ENCODE measurements at regions not wholly inside any gene's neighbourhood (a gene's known extent, or its start where the extent isn't known, plus 50 kb on each side); places are given as distances from the start of the nearest gene placed in this dataset.

DNA sequence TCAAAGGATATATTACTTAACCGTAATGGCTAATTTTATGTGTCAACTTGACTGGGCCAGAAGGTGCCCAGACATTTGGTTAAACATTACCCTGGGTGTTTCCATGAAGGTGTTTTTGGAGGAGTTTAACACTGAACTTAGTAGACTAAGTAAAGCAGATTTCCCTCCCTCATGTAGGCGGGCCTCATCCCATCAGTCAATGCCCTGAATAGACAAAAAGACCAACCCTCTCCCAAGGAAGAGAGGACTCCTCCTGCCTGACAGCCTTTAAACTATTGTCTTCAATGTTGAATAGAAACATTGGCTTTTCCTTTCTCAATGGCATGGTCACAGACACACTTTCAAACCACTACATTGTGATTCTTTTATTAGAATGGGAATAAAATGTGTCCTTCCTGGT is 121.9 kb downstream of the SETD4 start:
- DNase-seq (ENCODE audit: low read depth in 2 of 2), result no peak

- peak in 1 of 2 donors; percentile 89 for DNase-seq (ENCODE audit: low read depth in 2 of 2)
These were observed 126.9 kb downstream of the SETD4 start for GRCh38 chr21:35933466-35933865.

- DNase-seq (ENCODE audit: low read depth in 2 of 2), result peak; percentile 83 to 98
These were observed 128.0 kb downstream of the SETD4 start for GRCh38 chr21:35932232-35932911.

DNA sequence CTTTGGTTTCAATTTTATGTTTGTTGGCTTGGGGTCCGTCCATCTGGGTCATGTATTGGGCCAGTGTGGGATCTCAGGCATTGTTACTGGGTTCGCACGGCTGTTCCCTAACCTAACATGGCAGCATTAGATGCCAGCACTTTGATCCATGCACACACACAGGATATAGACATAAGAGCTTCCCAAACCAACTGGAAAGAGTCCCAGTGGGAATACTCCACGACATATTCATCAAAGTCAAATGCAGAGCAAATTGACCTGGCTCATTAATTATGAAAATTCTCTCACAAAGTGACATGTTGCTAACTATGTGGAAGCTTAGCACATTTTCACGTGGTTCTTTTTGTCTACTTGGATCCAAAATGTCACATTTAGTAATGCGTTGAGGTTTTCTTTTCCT is 130.4 kb downstream of the SETD4 start:
- no peak for DNase-seq (ENCODE audit: low read depth in 2 of 2)

DNA sequence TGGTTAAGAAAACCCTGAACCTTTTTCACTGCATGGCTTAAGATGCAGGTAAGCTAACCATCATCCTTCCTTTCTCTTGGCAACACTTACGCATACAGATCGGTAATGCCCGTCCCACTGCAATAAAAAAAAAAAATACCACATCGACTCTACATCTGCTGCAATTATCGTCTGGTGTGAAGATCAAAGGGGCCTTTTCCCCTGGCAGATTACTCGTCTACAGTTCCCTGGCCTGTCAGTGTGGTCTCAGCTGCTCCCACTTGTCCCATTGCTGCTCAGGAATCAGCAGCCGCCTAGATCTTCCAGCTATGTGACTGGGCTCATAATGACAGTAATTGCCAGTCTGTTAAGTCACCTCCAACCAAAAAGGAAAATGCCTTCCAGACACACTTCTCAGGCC is 133.1 kb downstream of the SETD4 start:
- no peak for DNase-seq (ENCODE audit: low read depth in 2 of 2)

GRCh38 chr21:35926003-35926740 is 134.2 kb downstream of the SETD4 start:
- DNase-seq (ENCODE audit: low read depth in 2 of 2), result no peak

GRCh38 chr21:35925497-35925896 is 134.8 kb downstream of the SETD4 start:
- DNase-seq (ENCODE audit: low read depth in 2 of 2), result peak; percentile 63 to 96

GRCh38 chr21:35924714-35925301 is 135.5 kb downstream of the SETD4 start:
- DNase-seq (ENCODE audit: low read depth in 2 of 2), result peak; percentile 5 to 51

DNA sequence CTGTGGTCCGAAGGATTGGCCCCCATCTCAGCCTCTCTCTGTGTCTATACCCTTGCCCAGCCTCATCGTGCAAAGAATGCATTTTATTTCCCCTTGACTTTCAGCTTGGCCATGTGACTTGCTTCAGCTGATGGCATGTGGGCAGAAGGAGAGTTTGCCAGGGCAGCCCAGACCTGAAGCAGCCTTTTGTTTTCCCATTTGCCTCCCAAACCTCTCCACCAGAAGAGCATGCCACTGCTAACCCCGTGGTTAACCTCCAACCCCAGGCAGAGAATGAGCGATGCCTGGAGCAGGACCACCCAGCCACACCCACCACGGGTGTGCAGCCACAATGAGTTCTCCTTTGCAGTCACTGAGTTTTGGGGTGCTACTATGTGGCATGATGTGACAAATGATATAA is 136.4 kb downstream of the SETD4 start:
- no peak for DNase-seq (ENCODE audit: low read depth in 2 of 2)

DNA sequence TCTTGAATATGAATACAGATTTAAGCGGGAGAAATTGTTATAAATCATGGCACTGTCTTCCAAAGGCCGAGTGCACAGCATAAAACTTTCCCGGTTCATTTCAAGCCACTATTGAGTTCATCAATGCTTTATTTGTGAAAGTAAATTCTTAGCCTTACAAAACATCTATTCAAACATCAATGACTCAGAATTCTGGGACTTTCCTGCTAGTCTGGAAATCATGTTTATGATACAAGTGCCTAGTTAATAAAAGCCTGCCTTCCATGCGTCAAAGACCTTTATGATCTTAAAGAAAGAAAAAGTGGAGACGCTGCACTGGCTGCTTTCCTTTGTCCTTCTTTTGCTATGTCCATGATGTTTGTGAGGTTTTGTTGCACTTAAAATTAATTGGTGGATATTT is 137.7 kb downstream of the SETD4 start:
- peak in 1 of 2 donors; percentile 58 for DNase-seq (ENCODE audit: low read depth in 2 of 2)

DNA sequence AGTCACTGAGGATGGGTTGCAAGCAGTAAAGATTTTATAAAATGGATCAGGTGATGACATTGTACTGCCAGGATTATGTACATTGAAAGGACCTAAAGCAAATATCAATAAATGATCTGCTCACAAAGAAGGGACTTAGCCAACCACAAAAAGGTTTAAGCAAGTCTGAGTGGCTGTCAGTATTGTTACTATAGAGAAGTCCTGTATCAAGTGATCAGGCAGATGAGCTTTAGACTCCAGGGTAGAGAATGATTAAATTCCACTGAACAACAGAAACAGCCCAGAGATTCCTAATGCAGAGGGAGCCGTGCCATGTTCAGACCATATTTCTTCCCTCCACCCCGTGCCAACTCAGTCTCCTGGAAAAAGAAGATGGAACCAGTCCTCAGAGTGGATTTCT is 138.9 kb downstream of the SETD4 start:
- DNase-seq (ENCODE audit: low read depth in 2 of 2), result no peak

DNA sequence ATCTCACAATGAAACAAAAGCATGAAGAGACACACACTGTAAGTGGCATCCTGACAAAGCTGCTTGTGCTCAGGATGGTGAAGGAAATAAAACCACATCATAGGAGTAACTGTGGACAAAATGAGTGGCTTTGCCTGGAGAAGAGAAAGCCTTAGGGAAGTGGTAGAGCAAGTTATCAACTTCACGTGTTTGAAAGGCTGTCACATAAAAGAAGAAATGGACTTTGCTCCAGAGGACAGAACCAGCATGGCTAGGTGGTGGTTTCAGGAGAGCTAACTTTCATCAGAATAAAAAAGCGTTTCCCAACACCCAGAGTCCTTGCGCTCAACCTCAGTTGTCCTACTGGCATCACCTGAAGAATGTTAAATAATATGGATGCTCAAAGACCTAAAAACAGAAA is 139.9 kb downstream of the SETD4 start:
- DNase-seq (ENCODE audit: low read depth in 2 of 2), result no peak

GRCh38 chr21:35915030-35915429 is 145.3 kb downstream of the SETD4 start:
- DNase-seq (ENCODE audit: low read depth in 2 of 2), result no peak

- DNase-seq (ENCODE audit: low read depth in 2 of 2), result no peak
These were observed 148.7 kb downstream of the SETD4 start for GRCh38 chr21:35911412-35912191.

DNA sequence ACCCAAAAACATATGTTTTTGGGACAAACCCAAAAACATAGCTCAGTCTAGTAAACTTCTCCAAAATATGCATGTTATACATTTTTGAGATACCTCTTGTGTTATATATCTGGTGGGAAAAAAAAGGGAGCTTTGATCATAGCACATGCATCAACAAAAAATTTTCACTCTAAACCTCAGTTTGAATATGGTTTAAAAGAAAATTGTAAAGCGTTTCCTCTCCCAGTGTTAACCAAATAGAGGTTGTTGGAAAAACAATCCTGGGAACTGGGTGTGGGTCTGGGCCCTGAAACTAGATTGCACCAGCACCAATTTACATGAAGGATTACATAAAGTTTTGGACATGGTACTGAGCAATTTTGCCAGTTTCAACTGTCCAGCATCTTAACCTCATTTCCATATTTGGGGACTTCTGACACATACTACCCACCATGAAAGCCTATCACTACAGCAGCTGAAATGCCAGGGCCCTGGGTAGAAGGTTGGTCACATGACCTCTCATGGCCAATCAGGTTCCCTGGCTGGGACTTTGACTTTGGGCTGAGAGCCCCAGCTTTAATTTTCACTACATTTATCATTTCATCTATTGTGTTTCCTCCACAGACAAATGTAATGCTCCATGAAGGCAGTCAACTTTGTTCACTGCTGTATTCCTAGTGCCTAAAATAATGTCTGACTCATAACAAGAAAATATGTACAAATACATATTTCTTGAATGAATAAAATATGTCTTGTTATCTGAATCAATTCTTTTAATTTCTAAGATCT is 150.7 kb downstream of the SETD4 start:
- no peak for DNase-seq (ENCODE audit: low read depth in 2 of 2)

DNA sequence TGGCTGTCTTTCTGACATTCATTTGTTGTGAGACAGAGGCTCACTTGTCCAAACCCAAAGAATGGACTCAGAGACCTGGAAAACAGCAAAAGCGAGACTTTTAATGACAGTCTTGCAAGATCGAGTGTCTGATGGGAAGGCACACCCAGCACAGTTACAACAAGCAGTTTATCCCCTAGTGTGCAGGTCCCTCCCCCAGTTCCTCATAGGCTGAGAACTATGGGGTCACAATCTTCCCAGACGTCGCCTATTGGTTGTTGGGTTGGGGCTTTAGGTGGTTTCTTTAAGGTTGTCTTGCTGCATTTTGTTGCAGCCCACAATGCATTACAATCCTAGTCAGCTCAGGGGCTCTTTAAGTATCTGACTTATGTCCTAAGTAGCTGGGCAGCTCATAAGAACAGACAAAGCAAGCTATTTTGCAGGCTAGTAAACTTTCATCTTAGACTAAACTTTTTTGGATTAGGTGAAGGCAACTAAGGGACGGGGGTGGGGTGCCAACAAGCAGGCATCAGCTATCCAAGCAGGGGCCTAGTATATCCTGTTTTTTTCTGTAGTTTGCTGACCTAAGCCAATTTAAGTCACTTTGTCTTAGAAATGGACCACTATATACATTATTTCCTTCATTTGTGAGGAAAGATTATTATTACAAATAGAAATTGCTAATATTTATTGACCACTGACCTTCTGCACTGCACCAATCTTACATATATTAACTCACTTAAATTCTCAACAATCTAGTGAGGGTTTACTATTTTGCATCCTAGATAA is 151.8 kb downstream of the SETD4 start:
- no peak for DNase-seq (ENCODE audit: low read depth in 2 of 2)

DNA sequence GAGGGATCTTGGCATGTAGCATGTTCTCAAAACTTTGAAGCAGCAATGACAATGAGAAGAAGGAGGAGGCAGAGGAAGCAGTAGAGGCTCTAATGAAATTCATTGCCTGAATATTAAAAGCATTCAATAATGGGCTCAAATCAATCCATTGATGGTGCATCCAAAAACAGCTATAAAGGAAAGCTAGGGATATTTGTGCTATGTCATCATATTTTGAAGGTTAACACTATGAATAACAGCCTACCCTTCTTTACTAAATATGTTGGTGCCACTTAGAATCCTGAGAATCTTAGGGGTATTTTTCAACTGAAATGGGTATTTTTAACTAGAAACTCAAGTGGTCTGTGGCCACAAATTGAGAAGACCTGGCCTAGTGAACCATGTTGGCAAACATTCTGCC is 153.7 kb downstream of the SETD4 start:
- no peak for DNase-seq (ENCODE audit: low read depth in 2 of 2)

DNA sequence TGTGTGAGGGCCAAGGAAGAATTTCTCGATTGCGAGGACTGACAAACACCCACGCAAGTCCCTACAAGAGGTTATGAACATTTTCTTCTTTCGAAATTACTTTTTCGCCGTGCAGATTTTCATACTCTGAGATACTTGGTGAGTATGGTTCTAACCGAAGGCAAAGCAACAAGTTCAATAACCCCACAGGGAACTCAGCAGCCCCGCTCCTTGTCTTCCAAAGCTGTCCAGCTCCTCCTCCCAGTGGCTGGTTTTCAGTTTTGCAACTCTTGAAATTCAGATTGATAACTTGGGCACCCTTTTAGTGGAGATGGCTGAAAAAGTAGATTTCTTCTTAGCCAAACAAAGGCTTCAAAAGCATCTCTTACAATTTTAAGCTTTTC is 154.4 kb downstream of the SETD4 start:
- no peak for DNase-seq (ENCODE audit: low read depth in 2 of 2)

DNA sequence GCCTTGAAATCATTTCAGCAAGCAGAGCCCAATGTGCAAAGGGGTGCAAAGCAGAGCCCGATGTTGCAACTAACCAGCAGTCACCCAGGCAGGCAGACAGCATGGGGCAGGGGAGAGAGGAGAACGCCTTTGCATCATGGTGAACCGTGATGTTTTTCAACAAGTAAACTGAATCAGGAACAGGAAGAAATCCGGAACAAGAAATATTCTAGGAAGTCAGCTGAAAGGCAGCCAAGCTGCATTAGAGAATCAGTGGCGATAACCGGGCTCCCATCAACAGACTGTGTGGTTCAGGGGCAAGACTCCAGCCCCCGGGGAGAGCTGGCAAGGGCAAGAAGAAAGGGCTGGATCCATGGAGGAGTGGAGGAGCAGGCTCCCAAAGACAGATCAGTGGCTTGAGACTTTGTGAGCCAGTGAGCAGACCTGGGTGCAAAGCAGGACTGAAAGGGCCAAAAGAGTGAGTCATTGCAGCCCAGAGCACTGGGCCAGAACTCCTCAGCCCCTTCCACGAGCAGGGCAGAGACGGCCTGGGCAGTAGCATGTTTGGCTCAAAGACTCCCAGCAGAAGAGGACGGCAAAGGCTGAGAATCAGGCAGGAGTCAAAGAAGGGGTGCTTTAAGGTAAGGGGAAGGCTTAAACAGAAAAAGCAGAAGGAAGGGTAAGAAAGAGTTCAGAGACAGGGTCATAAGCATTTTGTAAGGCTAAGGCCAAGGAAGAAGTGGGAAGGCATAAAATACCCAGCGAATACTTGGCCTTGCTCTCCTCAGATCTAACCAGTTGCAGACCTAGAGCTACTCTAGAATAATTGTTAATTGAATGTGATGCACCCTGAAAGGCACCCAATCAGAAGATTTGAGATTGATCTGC is 155.0 kb downstream of the SETD4 start:
- peak; percentile 5 to 36 for DNase-seq (ENCODE audit: low read depth in 2 of 2)

DNA sequence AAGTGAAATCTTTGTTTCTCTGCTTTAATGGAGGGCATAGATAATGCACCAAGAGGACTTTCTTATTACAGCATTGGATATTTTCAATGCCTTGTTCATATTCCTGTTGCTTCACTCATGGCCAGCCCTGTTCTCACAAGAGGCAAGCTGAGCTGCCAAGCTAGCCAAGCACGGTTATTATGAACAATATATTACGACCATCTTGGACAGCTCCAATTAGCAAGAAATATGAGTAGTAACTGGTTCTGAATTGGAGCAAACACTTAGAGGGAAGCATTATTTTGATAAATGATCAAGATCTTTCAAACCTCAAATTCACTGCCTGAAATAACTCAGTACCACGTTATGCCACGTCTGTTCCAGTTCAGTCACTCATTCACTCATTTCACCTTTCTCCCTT is 159.8 kb downstream of the SETD4 start:
- no peak for DNase-seq (ENCODE audit: low read depth in 2 of 2)
